HG02571 (cell line): ENCODE measurements at regions not wholly inside any gene's neighbourhood (a gene's known extent, or its start where the extent isn't known, plus 50 kb on each side); places are given as distances from the start of the nearest gene placed in this dataset.

Source experiments
- ATAC-seq: cut with Tn5 transposase; IDR thresholded peaks from one replicate; pipeline ENCODE4 v1.9.1; 2021; ENCODE audit warnings: mild to moderate bottlenecking, moderate library complexity; ENCODE audit not compliant: unreplicated experiment

GRCh38 chr2:861655-862354 is 88.8 kb upstream of the SNTG2 start:
- ATAC-seq, result no peak

GRCh38 chr2:860259-860855 is 90.3 kb upstream of the SNTG2 start:
- no peak for ATAC-seq

- no peak for ATAC-seq
Measured at GRCh38 chr2:858646-859045, 92.0 kb upstream of the SNTG2 start.

- no peak for ATAC-seq
Measured at GRCh38 chr2:857937-858336, 92.7 kb upstream of the SNTG2 start.

- no peak for ATAC-seq
Measured at GRCh38 chr2:857081-857480, 93.6 kb upstream of the SNTG2 start.

GRCh38 chr2:856456-856855 is 94.2 kb upstream of the SNTG2 start:
- ATAC-seq, result no peak

GRCh38 chr2:856041-856440 is 94.6 kb upstream of the SNTG2 start:
- no peak for ATAC-seq

GRCh38 chr2:855177-855576 is 95.5 kb upstream of the SNTG2 start:
- no peak for ATAC-seq

GRCh38 chr2:854460-854859 is 96.2 kb upstream of the SNTG2 start:
- no peak for ATAC-seq

GRCh38 chr2:853203-853870 is 97.3 kb upstream of the SNTG2 start:
- no peak for ATAC-seq

- no peak for ATAC-seq
Measured at GRCh38 chr2:852168-852567, 98.5 kb upstream of the SNTG2 start.

- no peak for ATAC-seq
Measured at GRCh38 chr2:851680-852079, 99.0 kb upstream of the SNTG2 start.

- ATAC-seq, result no peak
Measured at GRCh38 chr2:851078-851477, 99.6 kb upstream of the SNTG2 start.

GRCh38 chr2:850429-850828 is 100.2 kb upstream of the SNTG2 start:
- no peak for ATAC-seq

GRCh38 chr2:848099-848498 is 102.5 kb upstream of the SNTG2 start:
- no peak for ATAC-seq

- ATAC-seq, result no peak
Measured at GRCh38 chr2:847669-848068, 103.0 kb upstream of the SNTG2 start.

GRCh38 chr2:844715-845114 is 105.9 kb upstream of the SNTG2 start:
- ATAC-seq, result no peak

- no peak for ATAC-seq
Measured at GRCh38 chr2:842151-842803, 108.4 kb upstream of the SNTG2 start.

- no peak for ATAC-seq
Measured at GRCh38 chr2:841036-841435, 109.6 kb upstream of the SNTG2 start.

- ATAC-seq, result no peak
Measured at GRCh38 chr2:834233-834632, 116.4 kb upstream of the SNTG2 start.

- ATAC-seq, result no peak
Measured at GRCh38 chr2:833180-833579, 117.5 kb upstream of the SNTG2 start.

- ATAC-seq, result no peak
Measured at GRCh38 chr2:832635-833034, 118.0 kb upstream of the SNTG2 start.
